T-helper 1 cell treated with Interleukin-12 subunit alpha and Interleukin-12 subunit beta and Interleukin-4 antibody, amounts not matched to agents 30 ng/mL and 1 ng/mL, for 36 hours (primary cell): ENCODE measurements at regions not wholly inside any gene's neighbourhood (a gene's known extent, or its start where the extent isn't known, plus 50 kb on each side); places are given as distances from the start of the nearest gene placed in this dataset.

Source experiments
- intact Hi-C: fragments of 100-400 bp; cut with micrococcal nuclease; formaldehyde crosslinking; loops from one replicate; pipeline ENCODE4 v1.15.1; 2024

DNA sequence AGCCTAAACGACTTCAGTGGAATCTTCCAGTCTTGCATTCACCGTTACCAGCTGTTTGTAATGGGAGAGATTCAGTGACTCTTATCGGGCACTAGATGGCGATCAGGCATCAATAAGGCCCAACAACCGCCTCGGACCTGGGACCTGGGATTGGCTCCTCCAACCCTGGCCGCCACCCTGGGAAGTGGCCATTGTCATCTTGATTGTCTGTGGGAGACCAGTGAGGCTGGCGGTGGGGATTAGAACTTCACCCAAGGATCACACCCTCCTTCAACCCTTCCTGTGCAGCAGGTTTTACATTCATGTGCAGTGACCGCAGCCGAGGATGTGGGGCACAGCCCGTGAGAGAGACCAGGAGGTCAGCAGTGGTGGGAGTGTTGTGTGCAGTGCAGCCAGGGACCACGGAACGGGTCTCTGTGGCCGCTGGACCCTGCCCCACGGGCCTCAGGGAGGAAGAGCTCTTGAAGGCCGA, 85.3 kb downstream of the SPP2 start:
- intact Hi-C loops, result loop anchor here (1.0 to 5.0 kb wide), 9 partner anchors 103 to 410 kb away; no protein-coding TSS in a partner anchor

DNA sequence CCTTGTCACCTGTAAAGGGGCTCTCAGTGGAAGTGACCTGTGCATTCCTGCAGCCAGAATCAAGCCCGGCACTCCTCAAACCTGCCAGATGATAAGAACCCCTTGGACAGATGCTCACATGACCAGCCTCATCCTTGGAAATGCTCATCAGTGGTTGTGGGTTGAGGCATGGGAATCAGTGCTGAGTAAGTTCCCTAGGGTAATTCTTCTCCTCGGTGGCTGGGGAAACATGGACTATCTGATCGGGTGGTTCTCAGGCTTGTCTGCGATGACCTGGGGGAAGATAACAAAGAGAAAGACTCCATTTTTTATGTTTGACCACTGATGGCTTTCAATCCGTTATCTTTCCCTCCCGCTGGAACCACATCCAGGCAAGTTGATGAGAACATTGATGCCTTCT, 84.0 kb downstream of the SPP2 start:
- intact Hi-C loops, result loop anchor here (2.0 kb wide), 2 partner anchors 144 to 310 kb away; no protein-coding TSS in a partner anchor

DNA sequence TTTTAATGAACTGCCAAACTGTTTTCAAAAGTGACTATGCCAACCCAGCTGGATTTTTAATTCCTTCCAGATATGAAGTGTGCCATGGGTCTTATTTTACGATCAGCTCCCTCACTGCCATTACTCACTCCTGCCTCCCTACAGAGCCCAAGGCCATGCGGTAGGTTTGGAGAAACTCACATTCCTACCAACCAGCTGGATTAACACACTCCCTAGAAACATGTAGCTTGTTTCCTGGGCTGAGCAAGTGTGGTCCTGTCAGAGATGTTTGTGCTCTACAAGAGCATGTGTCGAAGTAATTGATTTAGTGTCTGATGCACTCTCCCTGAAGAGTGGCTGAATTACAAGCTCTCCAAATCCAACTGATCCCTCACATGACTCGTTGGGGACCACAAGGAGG, 82.5 kb downstream of the SPP2 start:
- intact Hi-C loops, result no loop called here

DNA sequence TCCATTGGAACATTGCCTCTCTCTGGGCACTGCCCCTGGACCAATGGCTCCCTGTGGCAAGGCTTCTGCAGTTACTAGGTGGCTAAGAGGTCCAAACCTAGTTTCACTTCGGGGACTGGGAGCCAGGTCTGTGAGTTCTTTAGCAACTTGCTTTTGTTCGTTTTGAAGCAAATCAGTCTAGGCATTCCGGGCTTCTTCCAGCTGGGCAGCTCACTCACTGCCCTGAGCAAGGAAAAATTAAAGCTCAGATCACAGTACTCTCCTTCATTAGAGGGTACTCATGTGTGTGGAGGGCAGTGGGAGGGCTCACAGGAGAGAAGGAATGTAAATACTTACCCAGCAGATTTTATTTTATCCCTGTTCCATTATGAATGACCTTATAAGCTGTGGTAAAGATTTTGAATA, 80.3 kb downstream of the SPP2 start:
- intact Hi-C loops, result no loop called here

DNA sequence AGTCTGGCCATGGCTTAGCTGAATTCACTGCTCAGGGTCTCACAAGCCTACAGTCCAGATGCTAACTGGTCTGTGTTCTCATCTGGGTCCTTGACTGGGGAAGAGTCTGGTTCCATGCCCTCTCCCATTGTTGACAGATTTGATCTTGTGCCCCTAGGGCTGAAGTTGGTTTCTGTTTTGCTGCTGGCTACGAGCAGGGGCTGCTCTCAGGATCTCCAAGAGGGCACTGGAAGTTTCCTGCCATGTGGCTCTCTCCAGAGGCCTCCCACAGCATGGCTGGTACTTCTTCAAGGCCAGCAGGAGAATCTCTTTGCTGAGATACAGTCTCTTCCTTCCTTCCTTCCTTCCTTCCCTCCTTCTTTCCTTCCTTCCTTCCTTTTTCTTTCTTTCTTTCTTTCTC, 78.1 kb downstream of the SPP2 start:
- intact Hi-C loops, result no loop called here
